Esophagus squamous epithelium (tissue), 5 donors: ENCODE measurements at regions not wholly inside any gene's neighbourhood (a gene's known extent, or its start where the extent isn't known, plus 50 kb on each side); places are given as distances from the start of the nearest gene placed in this dataset.

Source experiments
- DNase-seq: peaks from one replicate; lab custom pipeline; 2025; lab: John Stamatoyannopoulos, UW
- H3K27ac ChIP-seq, 4 donors: fragments of 200-600 bp; sonication (generic); one replicate each; pipeline ENCODE4 v1.5.1; 2016 to 2019; ENCODE audit warnings: mild to moderate bottlenecking in 1 of 4
- H3K27me3 ChIP-seq, 4 donors: fragments of 200-600 bp; sonication (generic); 1 replicate in 3 of 4; 2 replicates in 1 of 4; pipeline versions ENCODE4 v1.5.1 to v1.6.0; 2017 to 2021; ENCODE audit warnings: antibody characterized with exemption in 1 of 4
- H3K36me3 ChIP-seq, 3 donors: fragments of 200-600 bp; sonication (generic); one replicate each; pipeline ENCODE4 v1.5.1; 2016 to 2019
- H3K4me1 ChIP-seq, 3 donors: fragments of 200-600 bp; sonication (generic); one replicate each; pipeline ENCODE4 v1.5.1; 2017 to 2019
- H3K4me3 ChIP-seq, 4 donors: fragments of 200-600 bp; sonication (generic); 1 replicate in 3 of 4; 2 replicates in 1 of 4; pipeline ENCODE4 v1.5.1; 2016 to 2019; ENCODE audit warnings: mild to moderate bottlenecking in 2 of 4, moderate library complexity in 1 of 4
- H3K9me3 ChIP-seq, 3 donors: fragments of 200-600 bp; sonication (generic); one replicate each; pipeline ENCODE4 v1.5.1; 2016 to 2019
- POLR2A ChIP-seq, 4 donors: fragments of 450-650 bp; IDR thresholded peaks; one replicate each; pipeline ENCODE4 v1.6.1; 2017; ENCODE audit warnings: antibody characterized with exemption in 4 of 4, mild to moderate bottlenecking in 4 of 4, moderate library complexity in 3 of 4
- WGBS, 2 donors: methylation state at CpG; one replicate each; pipeline ENCODE4 v1.1.5; 2018; 5-methylcytosine and 5-hydroxymethylcytosine counted together
- intact Hi-C: fragments of 100-400 bp; cut with DNase I; formaldehyde crosslinking; loops from one replicate; pipeline ENCODE4 v1.15.0; 2022
- TF ChIP-seq, protein P1 (sequence below), 6 experiments: fragments of 450-650 bp in 4 of 6; fragments of 200-600 bp in 2 of 6; sonication (generic) in 2 of 6; IDR thresholded peaks; one replicate each; pipeline ENCODE4 v1.5.1; 2016 to 2019; ENCODE audit warnings: antibody characterized with exemption in 6 of 6, mild to moderate bottlenecking in 4 of 6, moderate library complexity in 4 of 6
- donor health status: DM: yes; HTN: yes; CAD: no.

DNA sequence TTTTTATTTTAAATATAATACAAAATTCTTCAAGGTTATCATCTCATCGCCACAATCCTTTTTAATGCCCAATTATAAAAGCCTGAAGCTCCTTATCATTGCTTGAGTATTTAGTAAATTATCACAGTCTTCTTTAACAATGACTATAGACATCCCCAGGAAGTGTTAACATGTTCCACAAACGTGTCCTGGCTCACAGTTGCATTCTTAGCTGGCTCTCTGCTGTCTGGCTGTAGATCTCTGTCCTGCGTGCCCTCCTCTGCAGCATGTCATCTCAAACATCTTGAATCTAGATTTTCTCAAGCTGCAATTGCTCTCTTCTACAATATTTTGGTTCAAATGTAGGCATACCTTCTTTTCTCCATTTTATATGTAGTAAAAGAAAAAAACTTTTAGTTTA is 885.2 kb downstream of the EPHA7 start:
- H3K9me3 ChIP-seq, result no peaks in the 10 kb centered on the region
- 45 to 47% methylated on average over 3 of the region's 3 CpGs for WGBS, 2 donors
- H3K36me3 ChIP-seq, result no peaks in the 10 kb centered on the region
- intact Hi-C loops, result no loop called here
- H3K27ac ChIP-seq, result no peak overlapping the region
- H3K4me1 ChIP-seq, result no peaks in the 10 kb centered on the region
- H3K27me3 ChIP-seq, result no peaks in the 10 kb centered on the region
- H3K4me3 ChIP-seq, result no peak overlapping the region
- no peak for TF ChIP-seq POLR2A (IDR thresholded peaks at IDR 0.05)
- TF ChIP-seq, protein P1, sequence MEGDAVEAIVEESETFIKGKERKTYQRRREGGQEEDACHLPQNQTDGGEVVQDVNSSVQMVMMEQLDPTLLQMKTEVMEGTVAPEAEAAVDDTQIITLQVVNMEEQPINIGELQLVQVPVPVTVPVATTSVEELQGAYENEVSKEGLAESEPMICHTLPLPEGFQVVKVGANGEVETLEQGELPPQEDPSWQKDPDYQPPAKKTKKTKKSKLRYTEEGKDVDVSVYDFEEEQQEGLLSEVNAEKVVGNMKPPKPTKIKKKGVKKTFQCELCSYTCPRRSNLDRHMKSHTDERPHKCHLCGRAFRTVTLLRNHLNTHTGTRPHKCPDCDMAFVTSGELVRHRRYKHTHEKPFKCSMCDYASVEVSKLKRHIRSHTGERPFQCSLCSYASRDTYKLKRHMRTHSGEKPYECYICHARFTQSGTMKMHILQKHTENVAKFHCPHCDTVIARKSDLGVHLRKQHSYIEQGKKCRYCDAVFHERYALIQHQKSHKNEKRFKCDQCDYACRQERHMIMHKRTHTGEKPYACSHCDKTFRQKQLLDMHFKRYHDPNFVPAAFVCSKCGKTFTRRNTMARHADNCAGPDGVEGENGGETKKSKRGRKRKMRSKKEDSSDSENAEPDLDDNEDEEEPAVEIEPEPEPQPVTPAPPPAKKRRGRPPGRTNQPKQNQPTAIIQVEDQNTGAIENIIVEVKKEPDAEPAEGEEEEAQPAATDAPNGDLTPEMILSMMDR (IDR thresholded peaks at IDR 0.05), result no peak
- DNase-seq, result no peak

DNA sequence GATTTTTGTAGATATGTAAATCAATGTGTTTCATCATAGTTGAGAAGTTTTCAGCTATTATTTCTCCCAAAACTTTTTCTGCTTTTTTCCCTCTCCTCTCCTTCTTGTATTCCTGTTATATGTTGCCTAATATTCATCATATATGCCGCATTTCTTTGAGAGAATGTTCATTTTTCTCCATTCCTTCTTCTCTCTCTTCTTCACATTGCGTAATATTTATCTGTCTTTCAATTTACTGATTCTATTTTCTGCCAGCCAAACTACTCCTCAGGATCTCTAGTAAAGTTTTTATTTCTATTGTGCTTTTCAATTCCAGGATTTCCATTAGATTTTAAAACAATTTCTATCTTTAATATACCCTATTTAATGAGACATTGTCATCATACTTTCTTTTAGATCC is 896.8 kb downstream of the EPHA7 start:
- intact Hi-C loops, result no loop called here
- no peak for DNase-seq
- peaks cover 0 to 9% (median 0%) of the 10 kb centered on the region in 3 donors for H3K9me3 ChIP-seq
- no peak overlapping the region for H3K27ac ChIP-seq
- no peaks in the 10 kb centered on the region for H3K27me3 ChIP-seq
- no peak overlapping the region for H3K4me3 ChIP-seq
- TF ChIP-seq POLR2A (IDR thresholded peaks at IDR 0.05), result no peak
- TF ChIP-seq, protein P1 (IDR thresholded peaks at IDR 0.05), result no peak
- WGBS, 2 donors, result 67 to 75% methylated on average over 2 of the region's 2 CpGs
- H3K36me3 ChIP-seq, result no peaks in the 10 kb centered on the region
- no peaks in the 10 kb centered on the region for H3K4me1 ChIP-seq

DNA sequence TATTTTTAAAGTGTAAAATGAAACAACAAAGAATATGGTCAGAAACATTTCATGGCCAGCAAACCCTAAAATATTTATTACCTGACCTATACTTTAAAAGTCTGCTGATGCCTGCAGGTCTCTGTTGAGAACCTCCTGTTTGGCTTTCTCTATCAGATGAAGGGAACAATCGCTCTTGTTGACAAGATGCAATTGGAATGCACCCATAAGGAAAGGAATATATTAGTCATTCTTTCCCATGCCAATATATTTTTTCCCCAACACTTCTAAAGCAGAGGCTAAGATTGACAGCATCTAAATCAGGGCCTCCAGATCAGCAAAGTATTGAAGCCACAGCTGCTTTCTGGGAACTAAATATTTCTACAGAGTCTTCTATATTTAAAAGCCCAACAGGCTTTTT is 897.8 kb downstream of the EPHA7 start:
- H3K27me3 ChIP-seq, result no peaks in the 10 kb centered on the region
- H3K9me3 ChIP-seq, result peaks cover 0 to 5% (median 0%) of the 10 kb centered on the region in 3 donors
- H3K36me3 ChIP-seq, result no peaks in the 10 kb centered on the region
- no peak overlapping the region for H3K27ac ChIP-seq
- TF ChIP-seq, protein P1 (IDR thresholded peaks at IDR 0.05), result no peak
- TF ChIP-seq POLR2A (IDR thresholded peaks at IDR 0.05), result no peak
- DNase-seq, result no peak
- H3K4me1 ChIP-seq, result no peaks in the 10 kb centered on the region
- intact Hi-C loops, result no loop called here
- H3K4me3 ChIP-seq, result no peak overlapping the region
- WGBS, 2 donors, result 75 to 76% methylated on average over 1 of the region's 1 CpG

DNA sequence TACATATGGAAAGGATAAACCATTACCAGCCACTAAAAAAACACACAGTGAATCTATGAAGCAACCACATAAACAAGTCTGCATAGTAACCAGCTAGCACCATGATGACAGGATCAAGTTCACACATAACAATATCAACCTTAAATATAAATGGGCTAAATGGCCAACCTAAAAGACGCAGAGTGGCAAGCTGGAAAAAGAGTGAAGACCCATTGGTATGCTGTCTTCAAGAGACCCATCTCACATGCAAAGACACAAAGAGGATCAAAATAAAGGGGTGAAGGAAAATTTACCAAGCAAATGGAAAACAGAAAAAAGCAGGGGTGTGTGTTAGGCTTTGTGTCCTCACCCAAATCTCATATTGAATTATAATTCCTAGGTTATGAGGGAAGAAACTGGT is 909.2 kb downstream of the EPHA7 start:
- Histone ChIP-seq H3K9me3 (peaks cover 0 to 14% (median 0%) of the 10 kb centered on the region in 3 donors), H3K4me1 (no peaks in the 10 kb centered on the region), H3K4me3 (no peak overlapping the region), H3K36me3 (no peaks in the 10 kb centered on the region), H3K27me3 (no peaks in the 10 kb centered on the region), H3K27ac (no peak overlapping the region)
- intact Hi-C loops, result no loop called here
- TF ChIP-seq POLR2A (IDR thresholded peaks at IDR 0.05), result no peak
- TF ChIP-seq, protein P1 (IDR thresholded peaks at IDR 0.05), result no peak
- 77 to 85% methylated on average over 1 of the region's 1 CpG for WGBS, 2 donors
- no peak for DNase-seq

DNA sequence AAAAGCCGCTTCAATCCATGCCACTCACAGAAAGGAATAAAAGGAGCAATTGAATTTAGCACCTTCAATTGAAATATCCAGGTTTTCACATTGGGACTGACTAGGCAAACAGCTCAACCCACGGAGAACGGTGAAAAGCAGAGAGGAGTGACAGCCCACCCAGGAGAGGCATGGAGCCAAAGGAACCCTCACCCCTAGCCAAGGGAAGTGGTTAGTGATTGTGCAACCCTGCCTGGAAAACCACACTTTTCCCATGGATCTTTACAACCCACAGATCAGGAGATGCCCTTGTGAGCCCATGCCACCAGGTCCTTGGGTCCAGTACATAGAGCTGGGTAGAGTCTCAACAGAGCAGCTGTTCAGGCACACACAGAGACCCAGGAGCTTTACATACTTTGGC is 911.8 kb downstream of the EPHA7 start:
- Histone ChIP-seq H3K9me3 (peaks cover 0 to 17% (median 0%) of the 10 kb centered on the region in 3 donors), H3K4me3 (no peak overlapping the region), H3K27ac (no peak overlapping the region), H3K27me3 (no peaks in the 10 kb centered on the region), H3K36me3 (no peaks in the 10 kb centered on the region), H3K4me1 (no peaks in the 10 kb centered on the region)
- intact Hi-C loops, result no loop called here
- WGBS, 2 donors, result 82 to 84% methylated on average over 3 of the region's 3 CpGs
- TF ChIP-seq, protein P1 (IDR thresholded peaks at IDR 0.05), result no peak
- TF ChIP-seq POLR2A (IDR thresholded peaks at IDR 0.05), result no peak
- DNase-seq, result no peak
